ENCODE measurements at regions not wholly inside any gene's neighbourhood (a gene's known extent, or its start where the extent isn't known, plus 50 kb on each side); places are given as distances from the start of the nearest gene placed in this dataset.

DNA sequence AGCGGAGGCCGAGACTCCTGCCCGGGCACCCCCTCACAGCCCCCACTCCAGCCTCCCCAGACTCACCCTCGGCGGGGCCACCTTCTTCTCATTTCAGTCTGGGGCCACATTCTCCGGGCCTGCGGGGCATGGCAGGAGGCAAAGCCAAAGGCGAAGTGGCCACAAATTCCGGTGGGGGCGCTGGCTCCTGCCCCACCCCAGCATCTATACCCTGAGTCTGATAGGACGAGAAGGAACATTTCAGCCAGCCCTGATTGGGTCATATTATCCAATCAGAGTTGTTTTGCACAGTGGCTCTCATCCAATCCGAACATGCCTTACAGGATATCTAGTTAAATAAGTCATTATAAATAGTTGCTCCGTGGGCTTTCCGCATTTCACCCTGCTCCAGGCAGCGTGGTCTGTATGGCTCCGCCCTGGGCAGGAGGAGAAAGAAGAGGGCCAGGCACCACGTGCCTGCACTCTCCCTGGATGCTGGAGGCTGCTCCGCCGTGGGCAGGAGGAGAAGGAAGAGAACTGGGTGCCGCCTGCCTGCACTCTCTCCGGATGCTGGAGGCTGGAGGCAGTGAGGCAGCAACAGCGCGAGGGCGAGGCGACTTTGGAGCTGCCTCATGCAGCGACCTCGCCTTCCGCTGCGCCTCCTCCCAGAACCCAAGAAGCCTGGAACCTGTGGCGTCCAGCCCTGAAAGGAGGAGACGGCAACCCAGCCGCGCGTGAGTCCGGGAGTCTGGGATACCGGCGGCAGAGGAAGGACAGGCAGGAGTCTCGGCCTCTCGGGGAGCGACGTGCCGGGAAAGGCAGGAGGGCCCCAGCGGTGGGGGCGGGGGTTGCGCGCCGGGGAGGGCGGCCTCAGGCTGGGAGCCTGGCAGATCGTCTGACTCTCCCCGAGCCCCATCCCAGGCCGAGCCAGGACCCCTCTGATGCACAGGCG lies 162.9 kb downstream of the ZNF33B start (continued):
- TF ChIP-seq RFX1 (IDR thresholded peaks at IDR 0.05) = no peak
- peak; percentile 11 for TF ChIP-seq RBM25 (IDR thresholded peaks at IDR 0.05; ENCODE audit: low read depth, low read length, severe bottlenecking)
- TF ChIP-seq, protein P1, sequence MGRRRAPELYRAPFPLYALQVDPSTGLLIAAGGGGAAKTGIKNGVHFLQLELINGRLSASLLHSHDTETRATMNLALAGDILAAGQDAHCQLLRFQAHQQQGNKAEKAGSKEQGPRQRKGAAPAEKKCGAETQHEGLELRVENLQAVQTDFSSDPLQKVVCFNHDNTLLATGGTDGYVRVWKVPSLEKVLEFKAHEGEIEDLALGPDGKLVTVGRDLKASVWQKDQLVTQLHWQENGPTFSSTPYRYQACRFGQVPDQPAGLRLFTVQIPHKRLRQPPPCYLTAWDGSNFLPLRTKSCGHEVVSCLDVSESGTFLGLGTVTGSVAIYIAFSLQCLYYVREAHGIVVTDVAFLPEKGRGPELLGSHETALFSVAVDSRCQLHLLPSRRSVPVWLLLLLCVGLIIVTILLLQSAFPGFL (CRISPR knock-in tag; IDR thresholded peaks at IDR 0.05) = no peak
- TF ChIP-seq ZNF41 (CRISPR knock-in tag; conservative IDR thresholded peaks at IDR 0.05) = no peak
- no peak for TF ChIP-seq RHOXF2B (CRISPR knock-in tag; conservative IDR thresholded peaks at IDR 0.05)
- no peak for TF ChIP-seq FOXM1 (IDR thresholded peaks at IDR 0.05; ENCODE audit: low read depth)
- TF ChIP-seq FOXM1 (CRISPR knock-in tag; IDR thresholded peaks at IDR 0.05; ENCODE audit: low read depth) = 0 out of 2 replicates have a peak, but pooled peaks have one; percentile 40
- TF ChIP-seq, protein P2, sequence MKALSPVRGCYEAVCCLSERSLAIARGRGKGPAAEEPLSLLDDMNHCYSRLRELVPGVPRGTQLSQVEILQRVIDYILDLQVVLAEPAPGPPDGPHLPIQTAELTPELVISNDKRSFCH (CRISPR knock-in tag; IDR thresholded peaks at IDR 0.05) = no peak
- TF ChIP-seq, protein P2 (tag; IDR thresholded peaks at IDR 0.05) = no peak

DNA sequence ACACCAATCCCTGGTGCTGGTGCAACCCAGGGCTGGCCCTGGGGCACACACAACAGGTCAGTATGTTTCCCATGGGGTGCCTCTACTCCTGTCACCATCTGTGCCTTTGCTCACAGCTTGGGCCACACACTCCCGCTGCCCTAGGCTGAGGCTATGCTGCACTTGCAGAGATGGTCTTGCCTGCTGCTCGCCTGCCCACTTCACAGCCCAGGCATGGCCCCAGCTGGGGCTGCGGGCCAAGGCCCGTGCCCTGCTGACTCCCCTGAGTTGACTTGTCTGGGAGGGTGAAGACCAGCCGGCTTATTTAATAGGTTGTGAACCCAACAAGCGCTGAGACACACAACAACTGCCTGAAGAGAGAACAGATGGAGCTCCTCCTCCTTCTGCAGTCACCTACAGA lies 184.1 kb downstream of the ZNF33B start:
- no peaks in the 10 kb centered on the region for H3K9me3 ChIP-seq (replicated peaks; ENCODE audit: control insufficient read depth, insufficient read depth, low read depth, low read length)
- ChIA-PET CTCF (ENCODE audit: low intra/inter-chr PET ratio) (no interaction called here), POLR2A (no interaction called here)
- DNase-seq (ENCODE audit: extremely low read depth in 1 of 4, low spot score in 3 of 4) = no peak
- in situ Hi-C loops (cut with MboI) (no loop called here), intact Hi-C loops (cut with micrococcal nuclease) (no loop called here)
- H3K27me3 ChIP-seq (ENCODE audit: control insufficient read depth in 2 of 2, insufficient read depth in 2 of 2, low read length in 2 of 2) = no peaks in the 10 kb centered on the region
- H3K79me2 ChIP-seq (ENCODE audit: control insufficient read depth, insufficient read depth, low read length) = no peaks in the 10 kb centered on the region
- no peak for FAIRE-seq
- WGBS (ENCODE audit: insufficient coverage, low coverage, missing lambda C conversion rate) = 10% methylated on average over 5 of the region's 6 CpGs
- no peak overlapping the region for H3K4me3 ChIP-seq
- H3K9ac ChIP-seq (ENCODE audit: insufficient read depth in 1 of 2, low read depth in 2 of 2, low read length in 2 of 2) = no peak overlapping the region
- no peak for ATAC-seq
- H3K9me1 ChIP-seq (ENCODE audit: control insufficient read depth, insufficient read depth, low read length) = no peaks in the 10 kb centered on the region
- no peaks in the 10 kb centered on the region for H3K4me1 ChIP-seq (replicated peaks in 1 of 2; ENCODE audit: control insufficient read depth in 2 of 2, insufficient read depth in 2 of 2, low read length in 2 of 2)
- H4K20me1 ChIP-seq (replicated peaks; ENCODE audit: control insufficient read depth, insufficient read depth, low read length) = no peaks in the 10 kb centered on the region
- no peaks in the 10 kb centered on the region for H3K36me3 ChIP-seq (ENCODE audit: control insufficient read depth, insufficient read depth, low read length)
- H2AFZ ChIP-seq (ENCODE audit: low read depth, low read length) = no peak overlapping the region
- no TSS peak for BruUV-seq (replicated peaks)
- H3K4me2 ChIP-seq (ENCODE audit: insufficient read depth, low read length) = no peak overlapping the region
- H3K27ac ChIP-seq (ENCODE audit: extremely low read depth, low read depth, low read length) = no peak overlapping the region
- TF ChIP-seq ZNF644 (tag; IDR thresholded peaks at IDR 0.05; ENCODE audit: low read depth) (no peak), HNRNPLL (IDR thresholded peaks at IDR 0.05; ENCODE audit: low read depth, low read length, poor library complexity, severe bottlenecking) (no peak), ATF7 (IDR thresholded peaks at IDR 0.05) (no peak), SIX5 (IDR thresholded peaks at IDR 0.05; ENCODE audit: borderline replicate concordance in 1 of 2, insufficient read depth in 1 of 2, low read depth in 1 of 2, low read length in 2 of 2) (no peak)
- TF ChIP-seq, protein P3, sequence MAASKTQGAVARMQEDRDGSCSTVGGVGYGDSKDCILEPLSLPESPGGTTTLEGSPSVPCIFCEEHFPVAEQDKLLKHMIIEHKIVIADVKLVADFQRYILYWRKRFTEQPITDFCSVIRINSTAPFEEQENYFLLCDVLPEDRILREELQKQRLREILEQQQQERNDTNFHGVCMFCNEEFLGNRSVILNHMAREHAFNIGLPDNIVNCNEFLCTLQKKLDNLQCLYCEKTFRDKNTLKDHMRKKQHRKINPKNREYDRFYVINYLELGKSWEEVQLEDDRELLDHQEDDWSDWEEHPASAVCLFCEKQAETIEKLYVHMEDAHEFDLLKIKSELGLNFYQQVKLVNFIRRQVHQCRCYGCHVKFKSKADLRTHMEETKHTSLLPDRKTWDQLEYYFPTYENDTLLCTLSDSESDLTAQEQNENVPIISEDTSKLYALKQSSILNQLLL (CRISPR knock-in tag; IDR thresholded peaks at IDR 0.05; ENCODE audit: borderline replicate concordance) = no peak

Data from K562 (cell line).